Thoracic aorta (tissue), 2 donors: ENCODE measurements at regions not wholly inside any gene's neighbourhood (a gene's known extent, or its start where the extent isn't known, plus 50 kb on each side); places are given as distances from the start of the nearest gene placed in this dataset.
A peak's percentile ranks its signal among the peaks of the same experiment; 100 is the strongest.

Source experiments
- ATAC-seq: fragments of 150-250 bp; one replicate; pipeline ENCODE4 v1.8.0; 2017; ENCODE audit warnings: low read depth; ENCODE audit not compliant: insufficient number of reproducible peaks, low FRiP score
- DNase-seq: peaks from one replicate; pipeline ENCODE4 v3.0.0-alpha.2; 2020; ENCODE audit warnings: low spot score
- H3K27ac ChIP-seq, 2 donors: fragments of 200-600 bp; sonication (generic); 1 replicate in 1 of 2; 2 replicates in 1 of 2; pipeline ENCODE4 v1.5.1; 2016; ENCODE audit warnings: mild to moderate bottlenecking in 2 of 2, moderate library complexity in 2 of 2
- H3K27me3 ChIP-seq: fragments of 200-600 bp; sonication (generic); replicated peaks from 2 replicates; pipeline ENCODE4 v1.6.0; 2016; ENCODE audit warnings: mild to moderate bottlenecking; ENCODE audit not compliant: insufficient read depth
- H3K36me3 ChIP-seq: fragments of 200-600 bp; sonication (generic); one replicate; pipeline ENCODE4 v1.5.1; 2016
- H3K4me1 ChIP-seq, 2 donors: fragments of 200-600 bp; sonication (generic); 1 replicate in 1 of 2; 2 replicates in 1 of 2; pipeline versions ENCODE4 v1.5.1 to v1.6.0; 2016; ENCODE audit warnings: low read depth in 2 of 2, mild to moderate bottlenecking in 1 of 2; ENCODE audit not compliant: control insufficient read depth in 1 of 2
- H3K4me3 ChIP-seq: fragments of 200-600 bp; sonication (generic); 2 replicates; pipeline ENCODE4 v1.5.1; 2016; ENCODE audit warnings: mild to moderate bottlenecking
- H3K9me3 ChIP-seq: fragments of 200-600 bp; sonication (generic); 2 replicates; pipeline ENCODE4 v1.5.1; 2016
- TF ChIP-seq, protein P1 (sequence below): fragments of 200-600 bp; sonication (generic); IDR thresholded peaks from one replicate; pipeline ENCODE4 v1.5.1; 2019; ENCODE audit warnings: antibody characterized with exemption

- Histone ChIP-seq H3K36me3 (no peaks in the 10 kb centered on the region), H3K4me1 (peaks cover 16 to 31% of the 10 kb centered on the region in 2 donors), H3K9me3 (no peaks in the 10 kb centered on the region), H3K27me3 (no peaks in the 10 kb centered on the region), H3K4me3 (no peak overlapping the region), H3K27ac (peak overlapping the region; percentile 76 to 92)
- DNase-seq (no peak), ATAC-seq (no peak)
- TF ChIP-seq, protein P1, sequence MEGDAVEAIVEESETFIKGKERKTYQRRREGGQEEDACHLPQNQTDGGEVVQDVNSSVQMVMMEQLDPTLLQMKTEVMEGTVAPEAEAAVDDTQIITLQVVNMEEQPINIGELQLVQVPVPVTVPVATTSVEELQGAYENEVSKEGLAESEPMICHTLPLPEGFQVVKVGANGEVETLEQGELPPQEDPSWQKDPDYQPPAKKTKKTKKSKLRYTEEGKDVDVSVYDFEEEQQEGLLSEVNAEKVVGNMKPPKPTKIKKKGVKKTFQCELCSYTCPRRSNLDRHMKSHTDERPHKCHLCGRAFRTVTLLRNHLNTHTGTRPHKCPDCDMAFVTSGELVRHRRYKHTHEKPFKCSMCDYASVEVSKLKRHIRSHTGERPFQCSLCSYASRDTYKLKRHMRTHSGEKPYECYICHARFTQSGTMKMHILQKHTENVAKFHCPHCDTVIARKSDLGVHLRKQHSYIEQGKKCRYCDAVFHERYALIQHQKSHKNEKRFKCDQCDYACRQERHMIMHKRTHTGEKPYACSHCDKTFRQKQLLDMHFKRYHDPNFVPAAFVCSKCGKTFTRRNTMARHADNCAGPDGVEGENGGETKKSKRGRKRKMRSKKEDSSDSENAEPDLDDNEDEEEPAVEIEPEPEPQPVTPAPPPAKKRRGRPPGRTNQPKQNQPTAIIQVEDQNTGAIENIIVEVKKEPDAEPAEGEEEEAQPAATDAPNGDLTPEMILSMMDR = no peak
These were observed 147.0 kb upstream of the CELF2 start for GRCh38 chr10:10870523-10871241.

GRCh38 chr10:10871352-10871751, 146.3 kb upstream of the CELF2 start:
- ATAC-seq (no peak), DNase-seq (no peak)
- Histone ChIP-seq H3K9me3 (no peaks in the 10 kb centered on the region), H3K36me3 (no peaks in the 10 kb centered on the region), H3K27me3 (no peaks in the 10 kb centered on the region), H3K27ac (peak overlapping the region; percentile 76 to 92), H3K4me3 (peak overlapping the region; percentile 39), H3K4me1 (peaks cover 16 to 31% of the 10 kb centered on the region in 2 donors)
- TF ChIP-seq, protein P1 = no peak

DNA sequence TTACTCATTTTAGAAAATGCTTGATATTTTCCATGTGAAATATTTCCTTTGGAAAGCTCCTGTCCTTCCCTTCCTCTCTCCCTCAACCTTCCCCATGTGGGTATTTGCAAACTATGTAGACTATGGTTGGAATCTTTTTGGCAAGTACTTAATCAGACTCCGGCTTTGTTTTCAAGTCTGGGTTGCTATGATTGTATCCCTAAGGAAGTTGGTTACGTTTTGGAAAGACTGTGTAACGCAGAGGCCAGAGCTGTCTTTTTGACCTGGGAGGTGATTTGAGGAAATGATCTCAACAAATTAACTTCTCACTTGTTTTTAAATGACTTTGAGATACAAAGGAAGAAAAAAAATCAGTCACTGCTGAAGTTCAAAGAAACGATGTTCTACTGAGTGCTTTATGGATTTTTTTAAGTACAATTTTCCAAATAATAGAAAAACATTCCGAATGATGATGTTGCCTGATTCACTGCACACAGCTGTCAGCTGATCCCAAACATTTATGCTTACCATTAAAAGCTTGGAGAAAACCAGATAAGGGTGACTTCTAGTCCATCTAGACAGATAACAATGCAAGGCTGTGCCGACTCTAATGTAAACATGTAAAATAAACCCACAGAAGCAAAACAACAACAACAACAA, 145.5 kb upstream of the CELF2 start:
- Histone ChIP-seq H3K4me3 (peak overlapping the region; percentile 39), H3K27me3 (no peaks in the 10 kb centered on the region), H3K9me3 (no peaks in the 10 kb centered on the region), H3K36me3 (no peaks in the 10 kb centered on the region), H3K27ac (peak overlapping the region; percentile 76 to 92), H3K4me1 (peaks cover 16 to 31% of the 10 kb centered on the region in 2 donors)
- ATAC-seq = peak; percentile 87
- no peak for DNase-seq
- TF ChIP-seq, protein P1 = no peak

DNA sequence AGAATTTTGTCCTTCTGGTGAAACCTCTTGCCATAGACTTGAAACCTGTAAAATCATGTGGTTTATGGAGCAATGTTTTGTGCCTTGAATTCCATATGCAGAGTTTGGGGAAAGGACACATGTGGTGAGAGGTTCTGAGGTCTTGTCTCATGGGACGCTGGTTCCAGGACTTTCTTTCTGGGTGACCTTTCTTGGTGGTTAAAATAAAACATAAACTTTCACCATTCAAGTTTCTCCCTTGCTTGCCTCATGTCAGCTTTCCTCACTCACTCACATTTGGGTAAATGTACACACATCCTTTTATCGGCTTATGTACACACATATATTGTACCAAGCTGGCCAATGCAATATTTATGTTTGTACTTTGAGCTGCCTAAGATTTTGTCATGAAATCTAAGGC, 144.9 kb upstream of the CELF2 start:
- no peak for DNase-seq
- peak overlapping the region; percentile 76 to 92 for H3K27ac ChIP-seq
- ATAC-seq = no peak
- TF ChIP-seq, protein P1 = no peak
- H3K9me3 ChIP-seq = no peaks in the 10 kb centered on the region
- peak overlapping the region; percentile 26 for H3K4me3 ChIP-seq
- H3K4me1 ChIP-seq = peaks cover 16 to 31% of the 10 kb centered on the region in 2 donors
- no peaks in the 10 kb centered on the region for H3K36me3 ChIP-seq
- H3K27me3 ChIP-seq = no peaks in the 10 kb centered on the region

GRCh38 chr10:10873289-10873688, 144.4 kb upstream of the CELF2 start:
- Histone ChIP-seq H3K36me3 (no peaks in the 10 kb centered on the region), H3K27ac (peak overlapping the region; percentile 76 to 92), H3K27me3 (no peaks in the 10 kb centered on the region), H3K4me1 (peaks cover 16 to 31% of the 10 kb centered on the region in 2 donors), H3K4me3 (no peak overlapping the region), H3K9me3 (no peaks in the 10 kb centered on the region)
- no peak for DNase-seq
- TF ChIP-seq, protein P1 = no peak
- no peak for ATAC-seq
